Stimulated activated CD4-positive, alpha-beta T cell treated with anti-CD3 and anti-CD28 coated beads, TNF-alpha, amount 100 ng/mL, for 48 hours (primary cell): ENCODE measurements at regions not wholly inside any gene's neighbourhood (a gene's known extent, or its start where the extent isn't known, plus 50 kb on each side); places are given as distances from the start of the nearest gene placed in this dataset.
"Not testable (repeated sequence)": the region's sequence is repeated elsewhere in the genome, so short reads cannot be mapped to it uniquely, and the experiment has no call there.

Source experiments
- DNase-seq, 3 donors: peaks; one replicate each; pipeline ENCODE4 v3.0.0-alpha.2; 2020; ENCODE audit warnings: low read depth in 3 of 3

DNA sequence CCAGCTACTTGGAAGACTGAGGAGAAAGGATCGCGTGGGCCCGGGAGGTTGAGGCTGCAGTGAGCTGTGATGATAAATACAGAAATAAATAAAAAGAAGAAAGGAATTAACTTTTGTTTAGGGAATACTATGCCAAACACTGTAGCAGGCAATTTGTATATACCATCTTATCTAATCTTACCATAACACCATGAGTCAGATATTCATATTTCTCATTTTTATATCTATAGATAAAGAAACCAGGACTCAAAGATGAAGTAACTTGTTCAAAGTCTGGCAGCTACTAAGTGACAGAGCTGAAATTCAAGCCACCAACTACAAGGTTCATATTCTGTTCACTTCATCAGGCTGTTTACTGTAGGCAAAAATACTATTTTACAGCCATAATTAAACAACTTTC, 119.2 kb upstream of the SLC39A10 start:
- DNase-seq: no peak

GRCh38 chr2:195536906-195537305, 120.1 kb upstream of the SLC39A10 start:
- DNase-seq: no peak

GRCh38 chr2:195535911-195536522, 121.0 kb upstream of the SLC39A10 start:
- peak in 2 of 3 donors; percentile 55 to 65 for DNase-seq

- no peak for DNase-seq
These were observed 122.1 kb upstream of the SLC39A10 start for GRCh38 chr2:195534971-195535370.

- peak; percentile 54 to 68 (median 65) for DNase-seq
These were observed 123.0 kb upstream of the SLC39A10 start for GRCh38 chr2:195533771-195534642.

DNA sequence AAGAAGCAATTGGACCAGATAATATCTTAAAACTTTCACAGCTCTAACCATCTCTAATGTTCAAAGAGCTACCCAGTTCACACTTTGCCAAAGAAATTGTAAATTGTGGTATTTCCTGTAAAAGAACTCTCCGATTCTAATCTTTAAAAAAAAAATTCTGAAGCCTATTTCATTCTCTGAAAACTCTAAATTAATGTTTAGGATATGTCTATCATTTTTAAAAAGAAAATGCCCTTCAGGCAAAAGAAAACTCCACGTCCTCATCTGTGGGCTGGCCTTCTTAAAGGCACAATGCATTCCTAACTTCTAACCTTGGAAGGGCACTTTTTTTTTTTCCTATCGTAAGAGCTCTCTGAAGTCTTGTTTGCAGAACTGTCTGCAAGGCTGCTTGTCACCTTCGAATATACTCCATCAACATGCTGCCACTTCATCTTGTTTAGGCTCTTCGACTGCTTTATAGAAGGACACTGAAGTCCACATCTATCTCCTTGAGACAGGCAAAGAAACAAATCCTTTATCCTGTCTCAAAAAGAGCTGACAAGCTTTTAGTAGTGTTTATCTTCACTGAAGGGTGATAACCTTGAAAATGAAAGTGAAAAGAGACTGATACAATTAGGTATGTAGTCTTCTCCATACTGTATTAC, 124.3 kb upstream of the SLC39A10 start:
- no peak for DNase-seq

DNA sequence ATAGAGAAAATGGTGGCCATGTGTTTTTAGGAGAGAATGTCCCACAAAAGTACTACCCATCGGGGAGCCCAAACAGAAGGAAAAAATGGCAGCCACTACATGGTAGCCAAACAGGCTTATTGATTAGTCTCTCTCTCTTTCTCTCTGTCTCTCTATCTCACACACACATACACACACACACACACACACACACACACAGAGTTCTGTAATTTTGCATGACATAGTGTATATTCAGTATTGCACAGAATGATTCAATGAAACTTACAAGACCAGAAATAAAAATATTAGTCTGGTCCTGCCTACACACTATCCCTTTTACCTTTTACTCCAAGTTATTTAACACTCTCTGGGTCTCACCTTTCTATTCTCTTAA, 124.8 kb upstream of the SLC39A10 start:
- DNase-seq: no peak

DNA sequence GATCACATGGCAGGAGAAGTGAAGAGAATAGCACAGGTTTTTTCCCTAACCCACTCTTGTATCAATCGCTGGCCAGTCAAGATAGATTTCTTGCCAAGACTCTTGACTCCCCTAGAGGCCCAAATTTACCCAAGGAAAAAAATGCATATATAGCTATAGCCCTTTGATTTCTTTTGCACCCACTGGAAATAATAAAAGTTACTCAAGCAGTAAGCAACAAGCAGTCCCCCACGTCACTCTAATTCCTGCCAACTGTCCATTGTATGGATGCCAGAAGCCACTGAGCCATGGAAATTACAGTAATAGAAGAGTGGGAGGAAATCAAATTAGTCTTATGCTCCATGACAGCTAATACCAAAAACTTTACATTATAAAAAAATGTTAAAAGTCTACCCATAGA, 125.3 kb upstream of the SLC39A10 start:
- DNase-seq: no peak

DNA sequence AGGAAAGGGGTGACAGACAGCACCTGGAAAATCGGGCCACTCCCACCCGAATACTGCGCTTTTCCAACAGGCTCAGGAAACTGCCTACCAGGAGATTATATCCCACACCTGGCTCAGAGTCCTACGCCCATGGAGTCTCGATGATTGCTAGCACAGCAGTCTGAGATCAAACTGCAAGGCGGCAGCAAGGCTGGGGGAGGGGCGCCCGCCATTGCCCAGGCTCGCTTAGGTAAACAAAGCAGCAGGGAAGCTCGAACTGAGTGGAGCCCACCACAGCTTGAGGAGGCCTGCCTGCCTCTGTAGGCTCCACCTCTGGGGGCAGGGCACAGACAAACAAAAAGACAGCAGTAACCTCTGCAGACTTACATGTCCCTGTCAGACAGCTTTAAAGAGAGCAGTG, 133.8 kb upstream of the SLC39A10 start:
- DNase-seq: not testable (repeated sequence)

- no peak for DNase-seq
These were observed 135.4 kb upstream of the SLC39A10 start for GRCh38 chr2:195521589-195521988.

DNA sequence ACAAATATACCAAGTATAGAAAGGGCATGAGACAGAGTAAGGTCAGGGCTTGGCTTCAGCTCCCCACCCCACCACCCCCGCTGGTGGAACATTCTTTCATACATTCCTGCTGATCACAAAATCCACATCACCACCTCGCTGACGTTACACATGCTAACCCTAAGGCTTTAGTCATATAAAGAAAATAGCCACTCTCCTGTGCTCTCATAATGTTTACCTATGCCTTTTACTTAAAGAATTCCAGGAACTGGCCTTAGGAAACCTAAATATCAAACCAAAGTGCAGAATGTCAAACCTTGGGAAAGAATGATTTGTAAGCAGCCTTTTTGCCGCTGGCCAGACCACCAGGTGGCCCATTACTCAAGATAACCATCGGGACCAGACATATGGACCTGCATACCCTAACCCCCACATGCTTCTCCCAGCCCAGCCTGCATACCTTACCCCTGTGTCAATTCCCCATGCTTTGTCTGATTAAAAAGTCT, 136.3 kb upstream of the SLC39A10 start:
- no peak for DNase-seq

- no peak for DNase-seq
These were observed 141.5 kb upstream of the SLC39A10 start for GRCh38 chr2:195515551-195515950.

- DNase-seq: no peak
These were observed 142.7 kb upstream of the SLC39A10 start for GRCh38 chr2:195514365-195514764.

GRCh38 chr2:195513119-195513518, 143.9 kb upstream of the SLC39A10 start:
- DNase-seq: no peak

GRCh38 chr2:195509551-195509950, 147.5 kb upstream of the SLC39A10 start:
- no peak for DNase-seq

DNA sequence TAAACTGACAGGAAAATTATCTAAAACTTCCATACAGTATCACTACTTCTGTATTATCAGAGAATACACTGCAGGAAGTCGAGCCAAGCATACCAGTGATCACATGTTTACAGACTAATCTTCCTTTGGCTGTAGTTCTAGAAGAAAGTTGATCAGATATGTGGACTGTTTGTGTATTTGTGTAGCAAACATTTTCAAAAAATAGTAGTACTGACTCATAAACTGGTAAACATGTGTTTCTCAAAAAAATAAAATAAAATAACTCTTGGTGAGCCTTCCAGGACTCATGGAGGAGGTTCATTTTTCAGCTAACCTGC, 148.9 kb upstream of the SLC39A10 start:
- no peak for DNase-seq

- DNase-seq: no peak
These were observed 149.4 kb upstream of the SLC39A10 start for GRCh38 chr2:195507447-195508138.

GRCh38 chr2:195505701-195506100, 151.3 kb upstream of the SLC39A10 start:
- no peak for DNase-seq

- DNase-seq: no peak
These were observed 153.8 kb upstream of the SLC39A10 start for GRCh38 chr2:195503208-195503607.

DNA sequence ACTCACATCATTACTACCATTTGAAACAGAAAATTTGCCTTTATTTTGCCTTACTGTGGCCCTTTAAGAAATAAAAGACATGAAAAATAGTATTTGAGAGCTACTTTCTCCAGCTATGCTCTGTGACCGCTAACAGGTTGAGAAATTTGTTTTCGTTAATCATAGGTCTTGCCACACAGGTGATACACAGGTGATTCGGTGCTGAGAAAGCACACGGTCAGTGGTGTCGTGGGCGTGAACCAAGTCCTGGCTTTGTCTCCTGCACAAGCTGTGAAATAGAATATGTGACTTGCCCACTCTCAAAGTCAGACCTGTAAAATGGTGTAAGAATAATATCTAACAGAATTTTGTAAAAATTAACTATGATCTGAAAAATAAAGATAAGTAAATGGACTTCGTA, 155.3 kb upstream of the SLC39A10 start:
- DNase-seq: no peak

- no peak for DNase-seq
These were observed 156.1 kb upstream of the SLC39A10 start for GRCh38 chr2:195500879-195501278.

DNA sequence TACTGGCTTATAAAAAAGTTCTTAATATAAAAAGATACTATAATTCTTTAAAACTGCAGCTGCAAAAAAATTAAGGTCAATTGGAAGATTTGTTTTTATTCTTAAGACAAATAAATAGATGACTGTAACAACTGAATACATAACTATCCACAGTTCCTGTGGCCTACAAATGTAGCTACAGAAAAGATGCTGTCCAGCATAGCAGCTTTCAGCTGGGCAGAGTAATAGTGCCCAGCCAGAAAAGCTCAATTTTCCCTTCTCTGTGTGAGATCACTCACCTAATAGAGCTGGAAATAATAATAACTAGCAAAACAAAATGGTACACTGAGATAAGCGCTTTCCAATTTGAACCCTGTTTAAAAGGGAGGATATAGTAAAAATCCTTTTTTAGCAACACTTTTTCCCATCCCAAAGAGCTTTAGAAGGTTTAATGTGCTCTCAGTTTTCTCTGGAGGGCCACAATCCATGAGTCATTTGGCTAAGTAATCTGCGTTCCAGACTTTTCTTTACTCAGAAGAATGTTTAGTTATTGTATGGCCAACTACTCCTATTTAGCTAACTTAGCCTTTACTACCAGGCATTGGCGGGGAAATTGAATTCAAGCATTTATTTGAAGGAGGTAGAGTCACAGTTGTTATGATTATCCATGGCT, 158.1 kb upstream of the SLC39A10 start:
- DNase-seq: no peak
